ENCODE measurements at regions not wholly inside any gene's neighbourhood (a gene's known extent, or its start where the extent isn't known, plus 50 kb on each side); places are given as distances from the start of the nearest gene placed in this dataset.

GRCh38 chr20:22770241-22770800 lies 185.9 kb upstream of the FOXA2 start:
- no peaks in the 10 kb centered on the region for H3K36me3 ChIP-seq

GRCh38 chr20:22771706-22772105 lies 187.3 kb upstream of the FOXA2 start:
- H3K36me3 ChIP-seq, result no peaks in the 10 kb centered on the region
- no peak overlapping the region for H3K4me3 ChIP-seq
- no peaks in the 10 kb centered on the region for H3K4me1 ChIP-seq
- DNase-seq (ENCODE audit: extremely low spot score in 2 of 2), result no peak
- TF ChIP-seq CTCF (IDR thresholded peaks at IDR 0.05) (no peak), POLR2AphosphoS5 (IDR thresholded peaks at IDR 0.05; ENCODE audit: insufficient read depth in 1 of 2, low read depth in 1 of 2) (no peak), POLR2A (IDR thresholded peaks at IDR 0.05) (no peak)
- H3K27ac ChIP-seq, result no peak overlapping the region
- H3K9me3 ChIP-seq, result no peaks in the 10 kb centered on the region
- intact Hi-C loops (cut with DNase I), result no loop called here
- H3K27me3 ChIP-seq, result no peaks in the 10 kb centered on the region

More at GRCh38 chr20:22770241-22770800, 185.9 kb upstream of the FOXA2 start:
- no peak overlapping the region for H3K4me3 ChIP-seq
- intact Hi-C loops (cut with DNase I), result no loop called here
- H3K9me3 ChIP-seq, result no peaks in the 10 kb centered on the region
- DNase-seq (ENCODE audit: extremely low spot score in 2 of 2), result no peak
- H3K27me3 ChIP-seq, result no peaks in the 10 kb centered on the region
- H3K4me1 ChIP-seq, result no peaks in the 10 kb centered on the region
- TF ChIP-seq POLR2AphosphoS5 (IDR thresholded peaks at IDR 0.05; ENCODE audit: insufficient read depth in 1 of 2, low read depth in 1 of 2), result no peak
- TF ChIP-seq CTCF (IDR thresholded peaks at IDR 0.05), result no peak
- TF ChIP-seq POLR2A (IDR thresholded peaks at IDR 0.05), result no peak
- H3K27ac ChIP-seq, result no peak overlapping the region

- TF ChIP-seq POLR2A (IDR thresholded peaks at IDR 0.05), result no peak
- no peak for TF ChIP-seq POLR2AphosphoS5 (IDR thresholded peaks at IDR 0.05; ENCODE audit: insufficient read depth in 1 of 2, low read depth in 1 of 2)
- TF ChIP-seq CTCF (IDR thresholded peaks at IDR 0.05), result no peak
- Histone ChIP-seq H3K27ac (no peak overlapping the region), H3K36me3 (no peaks in the 10 kb centered on the region), H3K4me1 (no peaks in the 10 kb centered on the region), H3K4me3 (no peak overlapping the region), H3K9me3 (no peaks in the 10 kb centered on the region), H3K27me3 (no peaks in the 10 kb centered on the region)
- no peak for DNase-seq (ENCODE audit: extremely low spot score in 2 of 2)
- intact Hi-C loops (cut with DNase I), result no loop called here
These were observed 189.0 kb upstream of the FOXA2 start for GRCh38 chr20:22773344-22773743.

- DNase-seq (ENCODE audit: extremely low spot score in 2 of 2), result no peak
- TF ChIP-seq POLR2AphosphoS5 (IDR thresholded peaks at IDR 0.05; ENCODE audit: insufficient read depth in 1 of 2, low read depth in 1 of 2), result no peak
- no peak for TF ChIP-seq CTCF (IDR thresholded peaks at IDR 0.05)
- TF ChIP-seq POLR2A (IDR thresholded peaks at IDR 0.05), result no peak
- H3K4me1 ChIP-seq, result no peaks in the 10 kb centered on the region
- H3K27me3 ChIP-seq, result no peaks in the 10 kb centered on the region
- no peaks in the 10 kb centered on the region for H3K36me3 ChIP-seq
- no peak overlapping the region for H3K4me3 ChIP-seq
- no peak overlapping the region for H3K27ac ChIP-seq
- intact Hi-C loops (cut with DNase I), result no loop called here
- no peaks in the 10 kb centered on the region for H3K9me3 ChIP-seq
These were observed 190.9 kb upstream of the FOXA2 start for GRCh38 chr20:22775256-22775655.

GRCh38 chr20:22775671-22776139 lies 191.3 kb upstream of the FOXA2 start:
- intact Hi-C loops (cut with DNase I), result no loop called here

More at GRCh38 chr20:22775671-22776139, 191.3 kb upstream of the FOXA2 start:
- DNase-seq (ENCODE audit: extremely low spot score in 2 of 2), result no peak
- TF ChIP-seq CTCF (IDR thresholded peaks at IDR 0.05), result no peak
- no peak for TF ChIP-seq POLR2A (IDR thresholded peaks at IDR 0.05)
- TF ChIP-seq POLR2AphosphoS5 (IDR thresholded peaks at IDR 0.05; ENCODE audit: insufficient read depth in 1 of 2, low read depth in 1 of 2), result no peak
- no peaks in the 10 kb centered on the region for H3K36me3 ChIP-seq
- H3K4me1 ChIP-seq, result no peaks in the 10 kb centered on the region
- H3K27me3 ChIP-seq, result no peaks in the 10 kb centered on the region
- H3K27ac ChIP-seq, result no peak overlapping the region
- no peak overlapping the region for H3K4me3 ChIP-seq
- no peaks in the 10 kb centered on the region for H3K9me3 ChIP-seq
